Neural cell (in vitro differentiated cells): ENCODE measurements at regions not wholly inside any gene's neighbourhood (a gene's known extent, or its start where the extent isn't known, plus 50 kb on each side); places are given as distances from the start of the nearest gene placed in this dataset.

ENCODE experiments used
- H2AFZ ChIP-seq: fragments of 200-600, 300-800 bp; sonication (generic), shearing (Covaris generic); 2 replicates; pipeline ENCODE4 v1.6.0; 2014; ENCODE audit warnings: low read depth, mild to moderate bottlenecking, antibody characterized with exemption, low read length, moderate library complexity
- H3F3A ChIP-seq: fragments of 200-600 bp; shearing (Covaris generic); 2 replicates; pipeline ENCODE4 v1.6.1; 2016; ENCODE audit warnings: mild to moderate bottlenecking, moderate library complexity, mixed read lengths, antibody characterized with exemption, low read length; ENCODE audit not compliant: insufficient read depth, poor library complexity, severe bottlenecking
- H3K27ac ChIP-seq: fragments of 200-600, 300-800 bp; sonication (generic), shearing (Covaris generic); 2 replicates; pipeline ENCODE4 v1.5.1; 2014; ENCODE audit warnings: mild to moderate bottlenecking, low read length, moderate library complexity
- H3K27me3 ChIP-seq: fragments of 300-800, 200-600 bp; sonication (generic), shearing (Covaris generic); 2 replicates; pipeline ENCODE4 v1.6.0; 2014; ENCODE audit warnings: mild to moderate bottlenecking, low read depth, low read length, moderate library complexity; ENCODE audit not compliant: insufficient read depth
- H3K36me3 ChIP-seq: fragments of 300-800, 200-600 bp; sonication (generic), shearing (Covaris generic); 2 replicates; pipeline ENCODE4 v1.5.1; 2014; ENCODE audit warnings: mild to moderate bottlenecking, antibody characterized with exemption, low read length, moderate library complexity; ENCODE audit not compliant: insufficient read depth
- H3K4me2 ChIP-seq: fragments of 300-800, 200-600 bp; sonication (generic), shearing (Covaris generic); 2 replicates; pipeline ENCODE4 v1.6.0; 2014; ENCODE audit warnings: mild to moderate bottlenecking, low read length
- H3K4me3 ChIP-seq: fragments of 300-800, 200-600 bp; sonication (generic), shearing (Covaris generic); 2 replicates; pipeline ENCODE4 v1.5.1; 2014; ENCODE audit warnings: mild to moderate bottlenecking, low read length, moderate library complexity
- H3K79me2 ChIP-seq: fragments of 200-600 bp; shearing (Covaris generic); replicated peaks from 2 replicates; pipeline ENCODE4 v1.6.0; 2014; ENCODE audit warnings: mild to moderate bottlenecking, low read length, moderate library complexity; ENCODE audit not compliant: insufficient read depth
- H3K9ac ChIP-seq: fragments of 300-800, 200-600 bp; sonication (generic), shearing (Covaris generic); 2 replicates; pipeline ENCODE4 v1.6.1; 2016; ENCODE audit warnings: mild to moderate bottlenecking, low read length, mixed read lengths
- H3K9me2 ChIP-seq: fragments of 200-600 bp; shearing (Covaris generic); 2 replicates; pipeline ENCODE4 v1.6.1; 2016; ENCODE audit warnings: mild to moderate bottlenecking, low read length, mixed read lengths; ENCODE audit not compliant: insufficient read depth
- H3K9me3 ChIP-seq: fragments of 200-600, 300-800 bp; sonication (generic), shearing (Covaris generic); 2 replicates; pipeline ENCODE4 v1.6.1; 2016; ENCODE audit warnings: mild to moderate bottlenecking, mixed run types, low read length, moderate library complexity, mixed read lengths
- H4K20me1 ChIP-seq: fragments of 200-600 bp; shearing (Covaris generic); 2 replicates; pipeline ENCODE4 v1.6.1; 2016; ENCODE audit warnings: mild to moderate bottlenecking, mixed run types; ENCODE audit not compliant: insufficient read depth
- EP300 ChIP-seq: fragments of 450-650 bp; conservative IDR thresholded peaks from 2 replicates; pipeline ENCODE4 v1.6.1; 2014; ENCODE audit warnings: antibody characterized with exemption, mild to moderate bottlenecking, moderate library complexity; ENCODE audit not compliant: poor library complexity, severe bottlenecking
- EZH2 ChIP-seq: fragments of 200-600, 300-800 bp; shearing (Covaris generic), sonication (generic); IDR thresholded peaks from 2 replicates; pipeline ENCODE4 v1.6.1; 2014; ENCODE audit warnings: antibody characterized with exemption, low read length, borderline replicate concordance, mild to moderate bottlenecking; ENCODE audit not compliant: insufficient read depth, poor library complexity, severe bottlenecking
- MXI1 ChIP-seq: fragments of 450-650 bp; conservative IDR thresholded peaks from 2 replicates; pipeline ENCODE4 v1.6.1; 2014; ENCODE audit warnings: antibody characterized with exemption, mild to moderate bottlenecking; ENCODE audit not compliant: poor library complexity, severe bottlenecking
- POLR2AphosphoS5 ChIP-seq: IDR thresholded peaks from 2 replicates; pipeline ENCODE4 v1.6.1; 2012
- RAD21 ChIP-seq: fragments of 450-650 bp; conservative IDR thresholded peaks from 2 replicates; pipeline ENCODE4 v1.6.1; 2014; ENCODE audit warnings: antibody characterized with exemption, mild to moderate bottlenecking, moderate library complexity
- REST ChIP-seq: IDR thresholded peaks from 2 replicates; pipeline ENCODE4 v1.6.1; 2012; ENCODE audit warnings: borderline replicate concordance
- SMC3 ChIP-seq: fragments of 450-650 bp; conservative IDR thresholded peaks from 2 replicates; pipeline ENCODE4 v1.6.1; 2014; ENCODE audit warnings: antibody characterized with exemption, mild to moderate bottlenecking, moderate library complexity; ENCODE audit not compliant: poor library complexity
- TAF1 ChIP-seq: IDR thresholded peaks from 2 replicates; pipeline ENCODE4 v1.6.1; 2012; ENCODE audit warnings: low read depth
- small RNA-seq, 3 experiments: library from RNA; depleted of rRNA; stranded (forward); fragments of <200 nt; gene quantifications; one replicate each; pipeline ENCODE3, GENCODE V24; 2012
- TF ChIP-seq, protein P1 (sequence below): fragments of 450-650 bp; IDR thresholded peaks from 2 replicates; pipeline ENCODE4 v1.5.1; 2014; ENCODE audit warnings: antibody characterized with exemption, mild to moderate bottlenecking, moderate library complexity; ENCODE audit not compliant: poor library complexity, severe bottlenecking

DNA sequence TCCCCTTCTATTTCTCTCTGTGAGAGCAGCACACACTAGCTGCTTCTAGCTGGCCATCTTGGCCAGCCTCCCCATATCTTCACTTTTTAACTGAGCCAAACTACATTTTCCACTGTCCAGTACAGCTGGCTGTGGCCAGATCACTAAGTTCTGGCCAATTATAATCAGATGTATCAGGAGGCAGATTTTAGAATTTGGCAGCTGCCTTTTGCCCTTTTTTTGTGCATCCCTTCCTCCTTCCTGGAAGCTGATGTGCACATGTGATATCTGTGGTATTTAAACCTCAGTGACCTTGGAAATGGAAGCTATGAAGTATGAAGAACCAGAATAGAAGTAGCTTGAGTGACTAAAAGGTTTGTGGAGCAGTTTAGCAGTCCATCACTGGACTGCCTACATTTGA is 49.8 kb upstream of the ANO6 start:
- no peak overlapping the region for H3K9ac ChIP-seq
- H3K79me2 ChIP-seq, result no peaks in the 10 kb centered on the region
- no peaks in the 10 kb centered on the region for H3K27me3 ChIP-seq
- no peaks in the 10 kb centered on the region for H3K36me3 ChIP-seq
- no peaks in the 10 kb centered on the region for H4K20me1 ChIP-seq
- no peaks in the 10 kb centered on the region for H3F3A ChIP-seq
- TF ChIP-seq EZH2, result no peak
- no peak for TF ChIP-seq RAD21
- TF ChIP-seq REST, result no peak
- TF ChIP-seq MXI1, result no peak
- TF ChIP-seq POLR2AphosphoS5, result no peak
- no peak for TF ChIP-seq EP300
- TF ChIP-seq, protein P1, sequence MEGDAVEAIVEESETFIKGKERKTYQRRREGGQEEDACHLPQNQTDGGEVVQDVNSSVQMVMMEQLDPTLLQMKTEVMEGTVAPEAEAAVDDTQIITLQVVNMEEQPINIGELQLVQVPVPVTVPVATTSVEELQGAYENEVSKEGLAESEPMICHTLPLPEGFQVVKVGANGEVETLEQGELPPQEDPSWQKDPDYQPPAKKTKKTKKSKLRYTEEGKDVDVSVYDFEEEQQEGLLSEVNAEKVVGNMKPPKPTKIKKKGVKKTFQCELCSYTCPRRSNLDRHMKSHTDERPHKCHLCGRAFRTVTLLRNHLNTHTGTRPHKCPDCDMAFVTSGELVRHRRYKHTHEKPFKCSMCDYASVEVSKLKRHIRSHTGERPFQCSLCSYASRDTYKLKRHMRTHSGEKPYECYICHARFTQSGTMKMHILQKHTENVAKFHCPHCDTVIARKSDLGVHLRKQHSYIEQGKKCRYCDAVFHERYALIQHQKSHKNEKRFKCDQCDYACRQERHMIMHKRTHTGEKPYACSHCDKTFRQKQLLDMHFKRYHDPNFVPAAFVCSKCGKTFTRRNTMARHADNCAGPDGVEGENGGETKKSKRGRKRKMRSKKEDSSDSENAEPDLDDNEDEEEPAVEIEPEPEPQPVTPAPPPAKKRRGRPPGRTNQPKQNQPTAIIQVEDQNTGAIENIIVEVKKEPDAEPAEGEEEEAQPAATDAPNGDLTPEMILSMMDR, result no peak
- no peak for TF ChIP-seq SMC3
- TF ChIP-seq TAF1, result no peak
- no peaks in the 10 kb centered on the region for H3K9me2 ChIP-seq
- H3K4me2 ChIP-seq, result no peak overlapping the region
- H3K27ac ChIP-seq, result no peak overlapping the region
- no peak overlapping the region for H2AFZ ChIP-seq
- no peak overlapping the region for H3K4me3 ChIP-seq
- no peaks in the 10 kb centered on the region for H3K9me3 ChIP-seq

Small RNA genes in the stretch of these regions (small RNA-seq; reads per million reads assigned to genes)
- 0 reads per million in 3 experiments for gene RNA5SP361
